ENCODE measurements at regions not wholly inside any gene's neighbourhood (a gene's known extent, or its start where the extent isn't known, plus 50 kb on each side); places are given as distances from the start of the nearest gene placed in this dataset.

DNA sequence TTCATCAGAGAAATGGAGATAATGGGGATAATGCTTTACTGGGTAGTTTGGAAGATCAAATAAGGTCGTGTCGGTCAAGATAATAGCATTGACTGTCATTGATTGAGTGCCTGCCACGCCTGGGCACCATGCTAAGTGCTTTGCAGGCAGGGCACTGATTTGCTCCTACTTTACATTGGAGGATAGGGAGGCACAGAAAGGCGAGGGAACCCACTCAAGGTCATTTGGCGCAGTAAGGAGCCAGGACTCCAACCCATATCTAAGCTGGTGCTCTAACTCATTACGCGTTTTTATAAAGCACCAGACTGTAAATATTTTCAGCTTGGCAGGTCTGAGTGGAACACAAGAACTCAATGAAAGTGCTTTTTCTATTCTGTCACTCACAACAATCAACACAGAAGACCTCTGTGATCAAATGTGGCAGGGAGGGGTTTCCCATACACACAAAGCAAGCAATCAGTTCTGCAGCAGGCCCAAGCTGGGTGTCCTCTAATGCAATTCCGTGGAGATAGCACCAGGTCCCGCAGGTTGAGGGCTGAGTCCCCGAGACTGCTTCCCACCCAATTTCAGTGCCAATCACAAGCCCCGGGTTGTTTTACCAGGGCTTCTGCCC lies 373.6 kb downstream of the CDH26 start:
- no peak for DNase-seq

GRCh38 chr20:60332523-60332922 lies 374.3 kb downstream of the CDH26 start:
- DNase-seq: no peak

DNA sequence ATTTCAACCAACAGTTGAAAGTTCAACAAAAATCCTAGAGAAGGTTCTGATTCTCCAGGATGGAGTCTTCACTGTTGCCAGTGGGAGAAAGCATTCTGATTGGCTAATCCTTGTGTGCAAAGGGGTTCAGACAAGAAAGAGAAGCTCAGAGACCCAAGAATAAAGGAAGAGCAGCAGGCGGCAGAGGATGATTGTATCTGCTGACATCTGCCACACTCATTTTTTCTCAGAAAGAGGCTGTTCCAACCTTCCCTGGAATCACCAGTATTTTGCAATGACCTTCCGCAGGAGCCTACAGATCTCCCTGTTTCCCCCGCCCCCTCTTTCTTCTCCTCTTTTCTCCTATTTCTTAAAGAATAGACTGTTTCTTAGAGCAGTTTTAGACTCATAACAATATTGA lies 376.7 kb downstream of the CDH26 start:
- DNase-seq: no peak

GRCh38 chr20:60338556-60338955 lies 380.3 kb downstream of the CDH26 start:
- DNase-seq: no peak

DNA sequence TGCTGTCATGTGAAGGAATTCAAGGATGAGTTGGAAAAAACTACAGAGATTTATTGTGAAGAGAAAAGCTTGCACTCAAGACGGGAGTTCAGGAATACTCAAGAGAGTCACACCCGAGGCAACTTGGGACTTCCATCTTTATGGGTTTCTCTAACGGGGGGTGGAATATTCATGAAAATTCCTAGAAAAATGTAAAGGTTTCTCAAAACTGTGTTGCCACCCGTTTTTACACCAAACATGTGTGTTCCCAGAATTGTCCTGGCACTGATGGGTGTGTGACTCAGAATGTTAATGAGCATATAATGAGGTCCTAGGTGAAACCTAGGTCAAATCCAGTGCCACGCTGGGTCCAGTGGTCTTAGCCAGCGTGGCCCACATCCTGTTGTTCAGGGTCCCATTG lies 381.5 kb downstream of the CDH26 start:
- no peak for DNase-seq

- DNase-seq: peak in 1 of 3 donors; percentile 4
Observed at GRCh38 chr20:60340232-60340631, 382.0 kb downstream of the CDH26 start.

GRCh38 chr20:60341062-60341461 lies 382.8 kb downstream of the CDH26 start:
- no peak for DNase-seq

GRCh38 chr20:60345106-60345505 lies 386.9 kb downstream of the CDH26 start:
- DNase-seq: no peak

DNA sequence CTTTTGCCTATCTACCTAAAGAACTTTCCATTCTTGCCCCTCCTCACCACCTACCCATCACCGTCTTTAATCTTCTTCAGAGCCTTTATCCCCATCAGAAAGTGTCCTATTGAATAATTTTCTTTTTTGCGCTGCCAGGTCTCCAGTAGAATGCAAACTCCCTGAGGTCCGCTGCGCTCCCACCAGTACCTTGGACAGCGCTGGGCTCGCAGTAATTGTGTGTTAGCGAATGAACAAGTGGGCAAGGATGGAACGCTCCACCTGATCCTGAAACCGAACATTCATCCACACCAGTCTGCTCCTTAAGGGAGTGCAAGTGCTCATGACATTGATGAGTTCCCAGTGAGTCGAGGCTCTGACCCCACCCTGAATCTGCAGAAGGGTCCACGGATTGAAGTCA lies 391.2 kb downstream of the CDH26 start:
- no peak for DNase-seq

DNA sequence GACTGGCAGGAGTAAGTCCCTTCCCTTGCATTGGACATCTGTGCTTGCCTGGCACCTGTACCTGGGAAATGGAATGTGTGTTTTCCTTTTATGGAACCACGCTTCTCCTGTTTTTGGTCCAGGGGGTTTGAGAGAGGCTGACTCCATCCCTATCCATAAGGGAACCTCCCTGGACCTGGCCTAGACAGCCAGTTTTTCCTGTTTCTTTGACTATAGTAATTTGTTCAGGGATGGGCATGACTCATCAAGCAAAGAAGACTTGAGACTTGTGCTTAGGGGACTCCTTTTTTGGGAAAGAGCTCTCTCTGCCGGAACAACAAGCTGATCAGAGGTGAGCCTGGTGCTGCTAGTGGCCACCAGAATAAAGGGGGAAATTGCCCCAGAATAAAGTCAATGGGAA lies 393.8 kb downstream of the CDH26 start:
- no peak for DNase-seq

DNA sequence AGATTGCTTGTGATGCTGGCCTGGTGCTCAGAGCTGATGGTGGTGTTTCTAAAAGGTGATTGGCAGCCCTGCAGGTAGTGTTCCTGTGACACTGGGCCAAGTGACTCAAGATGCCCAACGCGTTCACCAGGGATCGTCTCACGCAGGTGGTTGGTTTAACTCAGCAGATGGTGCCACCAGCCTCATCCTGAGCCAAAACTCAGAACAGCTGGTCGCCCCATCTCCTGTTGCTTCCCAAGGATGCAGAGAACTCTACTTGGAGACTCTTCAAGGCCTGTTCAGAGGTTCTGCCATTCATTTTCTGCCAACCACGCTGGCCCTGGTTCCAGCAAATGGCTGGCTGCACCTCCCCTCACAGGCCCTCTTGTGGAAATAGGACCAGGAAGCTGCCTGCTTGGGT lies 394.4 kb downstream of the CDH26 start:
- DNase-seq: no peak

DNA sequence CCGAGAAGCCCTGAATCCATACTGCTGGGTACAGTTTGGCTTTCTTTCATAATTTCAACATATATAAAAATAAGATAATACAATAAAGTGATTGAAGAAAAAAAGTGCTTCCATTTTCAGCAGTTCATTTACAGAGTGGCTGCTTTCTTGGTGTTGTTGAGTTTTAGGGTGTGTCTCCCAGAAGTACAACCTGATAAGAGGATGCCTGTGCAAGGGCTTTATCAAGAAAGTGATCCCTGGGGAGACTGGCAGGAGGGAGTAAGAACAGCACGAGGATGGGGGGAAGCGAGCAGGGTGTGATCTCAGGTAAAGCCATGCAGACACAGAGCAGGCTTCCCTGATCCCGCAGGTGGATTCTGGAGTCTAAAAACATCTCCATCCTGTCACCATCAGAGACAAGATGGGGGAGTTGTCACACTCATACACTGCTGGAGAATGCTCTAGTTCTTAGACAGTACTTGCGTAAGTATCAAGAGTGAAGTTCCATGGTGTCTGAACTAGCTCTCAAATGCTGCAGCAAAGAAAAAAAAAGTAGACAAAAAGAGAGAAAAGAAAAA lies 395.9 kb downstream of the CDH26 start:
- no peak for DNase-seq

GRCh38 chr20:60358101-60358500 lies 399.9 kb downstream of the CDH26 start:
- DNase-seq: no peak

GRCh38 chr20:60359010-60359409 lies 400.8 kb downstream of the CDH26 start:
- DNase-seq: no peak

GRCh38 chr20:60361761-60362395 lies 403.7 kb downstream of the CDH26 start:
- DNase-seq: no peak

- DNase-seq: no peak
Observed at GRCh38 chr20:60362531-60362930, 404.3 kb downstream of the CDH26 start.

DNA sequence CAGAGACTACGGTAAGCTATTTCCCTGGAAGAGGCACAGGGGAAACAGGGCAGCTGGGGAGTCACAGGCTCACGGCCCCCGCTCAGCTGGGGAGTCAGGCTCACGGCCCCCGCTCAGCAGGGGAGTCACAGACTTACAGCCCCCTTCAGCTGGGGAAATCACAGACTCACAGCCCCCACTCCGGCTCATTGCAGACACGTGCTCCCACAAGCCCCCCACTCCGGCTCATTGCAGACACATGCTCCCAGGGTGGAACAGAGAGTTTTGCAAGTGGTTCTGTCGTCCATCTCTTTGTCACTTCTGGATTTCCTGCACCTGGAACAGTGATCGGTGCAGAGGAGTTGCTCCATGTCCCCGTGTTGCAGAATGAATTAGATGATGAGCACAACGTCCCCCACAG lies 405.5 kb downstream of the CDH26 start:
- no peak for DNase-seq

DNA sequence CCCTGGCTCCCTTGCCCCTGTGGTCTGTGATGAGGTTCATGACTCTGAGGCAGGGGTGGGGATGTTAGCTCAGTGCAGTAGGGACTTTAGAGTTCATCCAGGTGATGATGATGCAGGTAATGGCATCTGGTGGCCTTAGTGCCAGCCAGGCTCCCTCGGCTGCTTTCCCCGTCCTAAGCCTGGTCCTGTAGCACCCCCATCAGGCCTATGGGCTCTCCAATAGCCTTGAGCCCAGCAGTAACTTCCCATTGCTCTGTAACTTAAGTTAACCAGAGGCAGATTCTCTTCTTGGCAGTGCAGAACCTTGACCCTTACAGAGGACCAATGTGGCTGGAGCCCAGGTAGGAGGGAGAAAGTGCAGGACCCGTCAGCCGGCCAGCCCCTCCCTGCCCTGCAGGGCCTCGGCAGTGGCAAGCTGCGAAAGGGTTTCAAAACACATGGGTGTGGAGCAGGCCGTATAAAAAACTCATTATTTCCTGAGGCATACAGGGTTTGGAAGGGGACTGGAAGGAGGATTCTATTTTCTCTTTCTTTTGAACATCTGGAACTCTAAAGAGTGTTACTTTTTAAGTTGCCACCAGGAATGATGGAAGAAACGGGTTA lies 406.9 kb downstream of the CDH26 start:
- DNase-seq: peak in 1 of 3 donors; percentile 8

DNA sequence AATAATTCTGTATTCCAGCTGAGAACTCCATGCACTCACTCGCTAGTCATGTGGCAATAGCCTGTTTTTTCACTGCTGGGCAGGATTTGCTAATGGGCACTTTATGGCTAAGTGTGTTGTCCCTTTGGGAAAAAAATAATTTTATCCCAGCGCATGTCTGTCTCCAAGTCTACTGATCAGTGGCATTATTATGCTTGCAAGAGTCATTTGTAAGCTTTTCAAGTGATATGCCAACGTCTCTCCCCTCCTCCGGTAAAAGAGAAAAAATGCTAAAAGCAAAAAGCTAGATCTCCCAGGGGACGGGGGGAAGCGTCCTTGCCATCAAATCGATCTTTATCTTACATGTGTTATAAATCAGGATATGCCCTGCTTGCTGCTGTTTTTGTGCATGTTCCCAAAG lies 407.7 kb downstream of the CDH26 start:
- DNase-seq: no peak

DNA sequence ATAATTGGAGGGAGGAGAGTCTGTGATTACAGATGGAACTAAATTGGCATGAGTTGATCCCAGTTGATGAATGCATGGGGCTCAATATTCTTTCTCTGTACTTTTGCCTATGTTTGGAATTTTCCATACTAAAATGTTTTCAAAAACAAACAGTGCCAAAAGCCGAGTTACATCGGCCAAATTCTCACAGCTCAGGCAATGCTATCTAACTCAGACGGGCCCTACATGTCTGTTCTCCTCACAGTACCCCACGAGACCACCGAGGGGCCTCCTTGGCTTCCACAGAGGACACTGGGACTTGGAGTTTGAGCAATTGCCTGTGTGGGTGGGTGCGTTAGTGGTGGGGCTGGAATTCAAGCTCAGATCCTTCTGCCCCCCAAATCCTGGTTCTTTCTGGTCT lies 413.2 kb downstream of the CDH26 start:
- no peak for DNase-seq

GRCh38 chr20:60372275-60372674 lies 414.1 kb downstream of the CDH26 start:
- no peak for DNase-seq

- no peak for DNase-seq
Observed at GRCh38 chr20:60372822-60373221, 414.6 kb downstream of the CDH26 start.

- no peak for DNase-seq
Observed at GRCh38 chr20:60378620-60379019, 420.4 kb downstream of the CDH26 start.

- no peak for DNase-seq
Observed at GRCh38 chr20:60381643-60382400, 423.6 kb downstream of the CDH26 start.

Data from suppressor macrophage treated with lipopolysaccharide for 1 hour (primary cell).